Endothelial cell of umbilical vein (primary cell): ENCODE measurements at regions not wholly inside any gene's neighbourhood (a gene's known extent, or its start where the extent isn't known, plus 50 kb on each side); places are given as distances from the start of the nearest gene placed in this dataset.

Experiments
- BruUV-seq: library from RNA; stranded (reverse); fragments of 400-500 nt; replicated peaks from 2 replicates; lab custom pipeline; 2021; lab: Mats Ljungman, UMichigan
- CTCF ChIA-PET: fragments of 300-600, 350-600 bp; sonication (Branson Sonifier 250); formaldehyde crosslinking; loops from one replicate; lab custom pipeline; 2021; ENCODE audit warnings: antibody characterized with exemption, inconsistent platforms; lab: Charles Lee
- POLR2A ChIA-PET: fragments of 300-600, 350-600 bp; sonication (Branson Sonifier 250); formaldehyde crosslinking; loops from one replicate; lab custom pipeline; 2021; ENCODE audit warnings: antibody characterized with exemption, inconsistent platforms; lab: Charles Lee
- DNase-seq: peaks from one replicate; pipeline ENCODE4 v3.0.0-alpha.2; 2011; ENCODE audit warnings: low read depth, low spot score
- FAIRE-seq: peaks from 2 replicates; lab custom pipeline; 2011; peaks lifted over from hg19 to GRCh38; lab: Jason Lieb, UNC
- H2AFZ ChIP-seq: 2 replicates; pipeline ENCODE4 v1.6.0; 2012; ENCODE audit warnings: low read depth, low read length, control low read depth, inconsistent platforms
- H3K27ac ChIP-seq: 2 replicates; pipeline ENCODE4 v1.5.1; 2011; ENCODE audit warnings: low read depth, mild to moderate bottlenecking, control low read depth, low read length, moderate library complexity; ENCODE audit not compliant: insufficient read depth
- H3K27me3 ChIP-seq, 2 experiments: 2 replicates each; pipeline versions ENCODE4 v1.6.0 to v1.6.1; 2011; ENCODE audit warnings: low read length in 2 of 2, mixed read lengths in 1 of 2; ENCODE audit not compliant: control insufficient read depth in 2 of 2, insufficient read depth in 2 of 2
- H3K36me3 ChIP-seq, 2 experiments: 2 replicates in 1 of 2; 3 replicates in 1 of 2; pipeline ENCODE4 v1.5.1; 2011; ENCODE audit warnings: low read length in 2 of 2, mild to moderate bottlenecking in 1 of 2, moderate library complexity in 1 of 2; ENCODE audit not compliant: control insufficient read depth in 2 of 2, insufficient read depth in 2 of 2; ENCODE audit errors: extremely low read depth in 1 of 2
- H3K4me1 ChIP-seq: 3 replicates; pipeline ENCODE4 v1.5.1; 2011; ENCODE audit warnings: mild to moderate bottlenecking, low read length; ENCODE audit not compliant: control insufficient read depth, insufficient read depth; ENCODE audit errors: extremely low read depth
- H3K4me2 ChIP-seq: 2 replicates; pipeline ENCODE4 v1.6.1; 2011; ENCODE audit warnings: low read length, control low read depth, mixed read lengths; ENCODE audit not compliant: insufficient read depth
- H3K4me3 ChIP-seq, 3 experiments: fragments of 200-600 bp in 1 of 3; sonication (generic), shearing (Covaris generic) in 1 of 3; replicated peaks in 1 of 3; 2 replicates each; pipeline ENCODE4 v1.5.1; 2011 to 2016; ENCODE audit warnings: control low read depth in 3 of 3, low read length in 3 of 3, mild to moderate bottlenecking in 2 of 3, inconsistent platforms in 1 of 3, low read depth in 1 of 3, moderate library complexity in 1 of 3; ENCODE audit not compliant: insufficient read depth in 1 of 3
- H3K79me2 ChIP-seq: 2 replicates; pipeline ENCODE4 v1.6.0; 2012; ENCODE audit warnings: low read length, inconsistent platforms; ENCODE audit not compliant: control insufficient read depth, insufficient read depth
- H3K9ac ChIP-seq: replicated peaks from 2 replicates; pipeline ENCODE3; 2011; ENCODE audit warnings: low read length, control low read depth; ENCODE audit not compliant: insufficient read depth; ENCODE audit errors: extremely low read depth
- H3K9me1 ChIP-seq: replicated peaks from 3 replicates; pipeline ENCODE4 v1.6.0; 2011; ENCODE audit warnings: mild to moderate bottlenecking, low read length; ENCODE audit not compliant: control insufficient read depth, insufficient read depth; ENCODE audit errors: extremely low read depth
- H3K9me3 ChIP-seq: replicated peaks from 2 replicates; pipeline ENCODE4 v1.5.1; 2012; ENCODE audit warnings: low read length, inconsistent platforms; ENCODE audit not compliant: control insufficient read depth, insufficient read depth
- H4K20me1 ChIP-seq: replicated peaks from 2 replicates; pipeline ENCODE3; 2011; ENCODE audit warnings: mild to moderate bottlenecking, low read length; ENCODE audit not compliant: control insufficient read depth, insufficient read depth; ENCODE audit errors: extremely low read depth
- EZH2 ChIP-seq: IDR thresholded peaks from 2 replicates; pipeline ENCODE4 v1.6.1; 2012; ENCODE audit warnings: borderline replicate concordance, low read depth, mild to moderate bottlenecking, moderate library complexity, low read length, inconsistent platforms; ENCODE audit not compliant: severe bottlenecking
- FOS ChIP-seq: IDR thresholded peaks from 2 replicates; pipeline ENCODE4 v1.6.1; 2011; ENCODE audit warnings: mild to moderate bottlenecking, low read length, moderate library complexity, borderline replicate concordance; ENCODE audit not compliant: insufficient read depth
- GATA2 ChIP-seq: IDR thresholded peaks from 2 replicates; pipeline ENCODE4 v1.7.0; 2011; ENCODE audit warnings: low read depth, mild to moderate bottlenecking, moderate library complexity, mixed read lengths, low read length; ENCODE audit not compliant: insufficient read length, insufficient read depth
- JUN ChIP-seq: IDR thresholded peaks from 2 replicates; pipeline ENCODE4 v1.6.1; 2011; ENCODE audit warnings: borderline replicate concordance, low read depth; ENCODE audit not compliant: insufficient read length, insufficient read depth
- MAX ChIP-seq: IDR thresholded peaks from 2 replicates; pipeline ENCODE4 v1.6.1; 2011; ENCODE audit not compliant: insufficient read depth, insufficient read length
- MYC ChIP-seq: IDR thresholded peaks from one replicate; pipeline ENCODE4 v1.6.1; 2011; ENCODE audit warnings: mild to moderate bottlenecking, low read depth, low read length
- POLR2A ChIP-seq: IDR thresholded peaks from 2 replicates; pipeline ENCODE4 v1.6.1; 2012; ENCODE audit warnings: low read depth, mild to moderate bottlenecking, control low read depth, low read length
- POLR2AphosphoS5 ChIP-seq: IDR thresholded peaks from 2 replicates; pipeline ENCODE4 v1.6.1; 2012; ENCODE audit warnings: low read depth, mild to moderate bottlenecking, control low read depth, low read length, moderate library complexity; ENCODE audit not compliant: insufficient read depth
- dilution Hi-C: fragments of 300-500 bp; cut with MboI; formaldehyde crosslinking; loops from one replicate; pipeline ENCODE4 v1.15.0; 2019; ENCODE audit warnings: low sequenced_read_pairs; ENCODE audit not compliant: extremely low pct_ligation_motif_present
- intact Hi-C: fragments of 100-400 bp; cut with micrococcal nuclease; formaldehyde crosslinking; loops from one replicate; pipeline ENCODE4 v1.10.0; 2022
- TF ChIP-seq, protein P1 (sequence below), 2 donors: IDR thresholded peaks; 1 replicate in 1 of 2; 2 replicates in 1 of 2; pipeline ENCODE4 v1.5.1; 2011; ENCODE audit warnings: low read length in 2 of 2, mild to moderate bottlenecking in 2 of 2, moderate library complexity in 2 of 2, control low read depth in 1 of 2, inconsistent platforms in 1 of 2, low read depth in 1 of 2; ENCODE audit not compliant: insufficient read depth in 1 of 2; ENCODE audit errors: extremely low read depth in 1 of 2

GRCh38 chr11:134800130-134800529 is 388.1 kb upstream of the B3GAT1 start:
- no peaks in the 10 kb centered on the region for H3K9me3 ChIP-seq
- BruUV-seq: no TSS peak
- FAIRE-seq (no peak), DNase-seq (no peak)
- intact Hi-C loops (no loop called here), dilution Hi-C loops (no loop called here)
- no peaks in the 10 kb centered on the region for H3K4me1 ChIP-seq
- H3K79me2 ChIP-seq: no peaks in the 10 kb centered on the region
- H4K20me1 ChIP-seq: no peaks in the 10 kb centered on the region
- no peaks in the 10 kb centered on the region for H3K9me1 ChIP-seq
- TF ChIP-seq MAX (no peak), EZH2 (no peak), POLR2A (no peak), POLR2AphosphoS5 (no peak), MYC (no peak), FOS (no peak), JUN (no peak), GATA2 (no peak)
- TF ChIP-seq, protein P1, sequence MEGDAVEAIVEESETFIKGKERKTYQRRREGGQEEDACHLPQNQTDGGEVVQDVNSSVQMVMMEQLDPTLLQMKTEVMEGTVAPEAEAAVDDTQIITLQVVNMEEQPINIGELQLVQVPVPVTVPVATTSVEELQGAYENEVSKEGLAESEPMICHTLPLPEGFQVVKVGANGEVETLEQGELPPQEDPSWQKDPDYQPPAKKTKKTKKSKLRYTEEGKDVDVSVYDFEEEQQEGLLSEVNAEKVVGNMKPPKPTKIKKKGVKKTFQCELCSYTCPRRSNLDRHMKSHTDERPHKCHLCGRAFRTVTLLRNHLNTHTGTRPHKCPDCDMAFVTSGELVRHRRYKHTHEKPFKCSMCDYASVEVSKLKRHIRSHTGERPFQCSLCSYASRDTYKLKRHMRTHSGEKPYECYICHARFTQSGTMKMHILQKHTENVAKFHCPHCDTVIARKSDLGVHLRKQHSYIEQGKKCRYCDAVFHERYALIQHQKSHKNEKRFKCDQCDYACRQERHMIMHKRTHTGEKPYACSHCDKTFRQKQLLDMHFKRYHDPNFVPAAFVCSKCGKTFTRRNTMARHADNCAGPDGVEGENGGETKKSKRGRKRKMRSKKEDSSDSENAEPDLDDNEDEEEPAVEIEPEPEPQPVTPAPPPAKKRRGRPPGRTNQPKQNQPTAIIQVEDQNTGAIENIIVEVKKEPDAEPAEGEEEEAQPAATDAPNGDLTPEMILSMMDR (IDR thresholded peaks at IDR 0.05; ENCODE audit: extremely low read depth in 1 of 2, insufficient read depth in 1 of 2, low read depth in 1 of 2, low read length in 2 of 2): no peak
- CTCF ChIA-PET: no interaction called here
- no peaks in the 10 kb centered on the region for H3K36me3 ChIP-seq
- H3K27me3 ChIP-seq: no peaks in the 10 kb centered on the region
- no peak overlapping the region for H3K27ac ChIP-seq
- no peak overlapping the region for H3K9ac ChIP-seq
- H3K4me2 ChIP-seq: no peak overlapping the region
- no peak overlapping the region for H2AFZ ChIP-seq
- POLR2A ChIA-PET: no interaction called here
- H3K4me3 ChIP-seq: no peak overlapping the region
